IMR-90 (cell line): ENCODE measurements at regions not wholly inside any gene's neighbourhood (a gene's known extent, or its start where the extent isn't known, plus 50 kb on each side); places are given as distances from the start of the nearest gene placed in this dataset.

Experiments used
- ATAC-seq: fragments of 200-7000 bp; cut with Tn5 transposase; 2 replicates; pipeline ENCODE4 v1.9.1; 2020; ENCODE audit warnings: low read depth, mild to moderate bottlenecking, moderate library complexity
- BruUV-seq: library from RNA; stranded (reverse); fragments of 400-500 nt; replicated peaks from 2 replicates; lab custom pipeline; 2021; lab: Mats Ljungman, UMichigan
- CTCF ChIA-PET: fragments of 300-600 bp; formaldehyde crosslinking; extraction: SDS; loops from one replicate; lab custom pipeline; 2021; ENCODE audit warnings: antibody characterized with exemption; lab: Yijun Ruan, JAX
- POLR2A ChIA-PET: fragments of 300-600 bp; sonication (Branson Sonifier 250); formaldehyde crosslinking; loops from one replicate; lab custom pipeline; 2022; ENCODE audit warnings: antibody characterized with exemption; ENCODE audit not compliant: unreplicated experiment; lab: Charles Lee
- DNase-seq: peaks from one replicate; pipeline ENCODE4 v3.0.0; 2013
- H2AFZ ChIP-seq: replicated peaks from 2 replicates; pipeline ENCODE3; 2013; ENCODE audit warnings: low read length, mild to moderate bottlenecking; ENCODE audit not compliant: poor library complexity
- H2AK5ac ChIP-seq: 2 replicates; pipeline ENCODE4 v1.6.1; 2013; ENCODE audit warnings: low read depth, low read length, inconsistent platforms
- H2AK9ac ChIP-seq: replicated peaks from 2 replicates; pipeline ENCODE3; 2013; ENCODE audit warnings: mild to moderate bottlenecking, low read depth, low read length, moderate library complexity; ENCODE audit not compliant: poor library complexity
- H2BK120ac ChIP-seq: 2 replicates; pipeline ENCODE4 v1.6.1; 2013; ENCODE audit warnings: low read depth, low read length, inconsistent platforms
- H2BK15ac ChIP-seq: 3 replicates; pipeline ENCODE4 v1.6.1; 2013; ENCODE audit warnings: low read depth, low read length, inconsistent platforms
- H2BK20ac ChIP-seq: 2 replicates; pipeline ENCODE4 v1.6.1; 2013; ENCODE audit warnings: low read depth, mild to moderate bottlenecking, inconsistent platforms, low read length, moderate library complexity
- H2BK5ac ChIP-seq: 2 replicates; pipeline ENCODE4 v1.6.1; 2013; ENCODE audit warnings: mild to moderate bottlenecking, low read depth, low read length, inconsistent platforms; ENCODE audit not compliant: poor library complexity, severe bottlenecking
- H3K14ac ChIP-seq: replicated peaks from 2 replicates; pipeline ENCODE4 v1.6.1; 2013; ENCODE audit warnings: low read depth, low read length, inconsistent platforms
- H3K18ac ChIP-seq: 2 replicates; pipeline ENCODE4 v1.6.1; 2013; ENCODE audit warnings: low read depth, low read length, control low read depth
- H3K23ac ChIP-seq: 2 replicates; pipeline ENCODE4 v1.6.1; 2013; ENCODE audit warnings: low read depth, low read length, inconsistent platforms
- H3K27ac ChIP-seq: 2 replicates; pipeline ENCODE4 v1.5.1; 2013; ENCODE audit warnings: mild to moderate bottlenecking, control low read depth, low read length; ENCODE audit not compliant: insufficient read depth
- H3K27me3 ChIP-seq: 2 replicates; pipeline ENCODE4 v1.6.1; 2013; ENCODE audit warnings: low read length; ENCODE audit not compliant: control insufficient read depth, insufficient read depth
- H3K36me3 ChIP-seq: 2 replicates; pipeline ENCODE4 v1.6.1; 2013; ENCODE audit warnings: low read length, mixed read lengths; ENCODE audit not compliant: control insufficient read depth, insufficient read depth
- H3K4ac ChIP-seq: 2 replicates; pipeline ENCODE4 v1.6.1; 2013; ENCODE audit warnings: low read depth, low read length, inconsistent platforms
- H3K4me1 ChIP-seq: 2 replicates; pipeline ENCODE4 v1.6.1; 2013; ENCODE audit warnings: low read length, mixed read lengths; ENCODE audit not compliant: control insufficient read depth, insufficient read depth
- H3K4me2 ChIP-seq: 2 replicates; pipeline ENCODE4 v1.6.1; 2013; ENCODE audit warnings: low read depth, mild to moderate bottlenecking, control low read depth, low read length, moderate library complexity
- H3K4me3 ChIP-seq: 2 replicates; pipeline ENCODE4 v1.5.1; 2013; ENCODE audit warnings: low read depth, mild to moderate bottlenecking, control low read depth, low read length, moderate library complexity; ENCODE audit not compliant: insufficient read depth
- H3K56ac ChIP-seq: 2 replicates; pipeline ENCODE4 v1.6.1; 2013; ENCODE audit warnings: low read length, inconsistent platforms; ENCODE audit not compliant: insufficient read depth; ENCODE audit errors: extremely low read depth
- H3K79me1 ChIP-seq, 2 experiments: 2 replicates each; pipeline ENCODE4 v1.6.1; 2013; ENCODE audit warnings: low read length in 2 of 2, inconsistent platforms in 1 of 2, low read depth in 1 of 2
- H3K9ac ChIP-seq: 2 replicates; pipeline ENCODE4 v1.6.1; 2013; ENCODE audit warnings: low read depth, low read length, control low read depth
- H3K9me1 ChIP-seq: 2 replicates; pipeline ENCODE4 v1.6.1; 2013; ENCODE audit warnings: low read length, inconsistent platforms; ENCODE audit not compliant: insufficient read depth
- H3K9me3 ChIP-seq: 2 replicates; pipeline ENCODE4 v1.6.1; 2013; ENCODE audit warnings: low read length; ENCODE audit not compliant: control insufficient read depth, insufficient read depth
- H4K20me1 ChIP-seq: 2 replicates; pipeline ENCODE4 v1.6.1; 2013; ENCODE audit warnings: low read length, inconsistent platforms; ENCODE audit not compliant: insufficient read depth
- H4K5ac ChIP-seq: 2 replicates; pipeline ENCODE4 v1.6.1; 2013; ENCODE audit warnings: mild to moderate bottlenecking, low read depth, low read length, control low read depth
- H4K8ac ChIP-seq, 2 experiments: 2 replicates each; pipeline ENCODE4 v1.6.1; 2013; ENCODE audit warnings: low read depth in 2 of 2, low read length in 2 of 2, control low read depth in 1 of 2, inconsistent platforms in 1 of 2
- H4K91ac ChIP-seq: 2 replicates; pipeline ENCODE4 v1.6.1; 2013; ENCODE audit warnings: low read depth, low read length, inconsistent platforms; ENCODE audit not compliant: insufficient read depth
- CEBPB ChIP-seq: IDR thresholded peaks from 2 replicates; pipeline ENCODE4 v1.6.1; 2012; ENCODE audit warnings: low read depth, low read length, improper control_type of control experiment
- RAD21 ChIP-seq: IDR thresholded peaks from 2 replicates; pipeline ENCODE4 v1.6.1; 2012; ENCODE audit warnings: low read length, improper control_type of control experiment
- WGBS, 2 experiments: methylation state at CpG; one replicate each; pipeline versions ENCODE4 v1.1.5 to v1.1.7; 2013; ENCODE audit warnings: missing lambda C conversion rate in 2 of 2; ENCODE audit not compliant: insufficient read length in 1 of 2; ENCODE audit errors: extremely low coverage in 2 of 2; 5-methylcytosine and 5-hydroxymethylcytosine counted together
- dilution Hi-C: fragments of 300-500 bp; cut with HindIII; formaldehyde crosslinking; loops from one replicate; pipeline ENCODE4 v1.14.3; 2018; ENCODE audit warnings: low sequenced_read_pairs; ENCODE audit not compliant: unreplicated experiment
- in situ Hi-C: fragments of 300-500 bp; cut with MboI; formaldehyde crosslinking; loops from 3 replicates; pipeline ENCODE4 v1.14.3; 2019; ENCODE audit warnings: low sequenced_read_pairs, inconsistent platforms, mixed read lengths
- intact Hi-C: fragments of 100-400 bp; cut with micrococcal nuclease; formaldehyde crosslinking; loops from 2 replicates; pipeline ENCODE4 v1.10.0; 2022

GRCh38 chr1:79781261-79781660, 774.7 kb upstream of the ADGRL4 start:
- Histone ChIP-seq H3K9me3 (no peaks in the 10 kb centered on the region), H3K56ac (no peak overlapping the region), H2AK9ac (no peak overlapping the region), H3K9ac (no peak overlapping the region), H2AK5ac (no peak overlapping the region), H3K27ac (no peak overlapping the region), H3K4ac (no peak overlapping the region), H4K91ac (no peak overlapping the region), H3K9me1 (no peaks in the 10 kb centered on the region), H3K36me3 (no peaks in the 10 kb centered on the region), H3K18ac (no peak overlapping the region), H3K4me3 (no peak overlapping the region), H3K79me1 (no peaks in the 10 kb centered on the region), H3K23ac (no peak overlapping the region), H2BK120ac (no peak overlapping the region), H2AFZ (no peak overlapping the region), H2BK15ac (no peak overlapping the region), H4K20me1 (no peaks in the 10 kb centered on the region), H3K4me1 (no peaks in the 10 kb centered on the region), H4K5ac (no peak overlapping the region), H2BK20ac (no peak overlapping the region), H4K8ac (no peak overlapping the region), H3K14ac (no peak overlapping the region), H2BK5ac (no peak overlapping the region), H3K27me3 (no peaks in the 10 kb centered on the region), H3K4me2 (no peak overlapping the region)
- intact Hi-C loops (no loop called here), dilution Hi-C loops (no loop called here), in situ Hi-C loops (no loop called here)
- POLR2A ChIA-PET: no interaction called here
- WGBS, 2 experiments: 43% methylated on average over 1 of the region's 3 CpGs; no CpG with 5 or more reads in 1 of the 2 experiments
- TF ChIP-seq CEBPB: peak; percentile 36; the same call in 1 of the 2 replicates
- TF ChIP-seq RAD21: no peak
- ATAC-seq (no peak), DNase-seq (peak; percentile 10)
- CTCF ChIA-PET: no interaction called here
- BruUV-seq: no TSS peak
